K562 (cell line): ENCODE measurements at regions not wholly inside any gene's neighbourhood (a gene's known extent, or its start where the extent isn't known, plus 50 kb on each side); places are given as distances from the start of the nearest gene placed in this dataset.

Source experiments
- ARID2 ChIP-seq: fragments of 450-650 bp; IDR thresholded peaks from 2 replicates; pipeline ENCODE4 v1.6.1; 2017; ENCODE audit warnings: antibody characterized with exemption, mild to moderate bottlenecking
- CREM ChIP-seq: IDR thresholded peaks from 2 replicates; pipeline ENCODE4 v1.6.1; 2014; ENCODE audit warnings: antibody characterized with exemption, low read depth
- DEAF1 ChIP-seq: fragments of 450-650 bp; formaldehyde crosslinking; IDR thresholded peaks from 2 replicates; pipeline ENCODE4 v1.4.0; 2020; ENCODE audit warnings: mild to moderate bottlenecking, moderate library complexity
- MAFK ChIP-seq: IDR thresholded peaks from 2 replicates; pipeline ENCODE4 v1.6.1; 2011; ENCODE audit warnings: low read length, improper control_type of control experiment
- NFE2 ChIP-seq: IDR thresholded peaks from 2 replicates; pipeline ENCODE4 v1.6.1; 2014; ENCODE audit warnings: antibody characterized with exemption, low read depth
- RAD21 ChIP-seq, 2 experiments: fragments of 250-450 bp in 1 of 2; fragments of 450-650 bp in 1 of 2; sonication (Bioruptor Pico) in 1 of 2; formaldehyde crosslinking in 1 of 2; IDR thresholded peaks in 1 of 2; conservative IDR thresholded peaks in 1 of 2; 2 replicates each; pipeline versions ENCODE4 v1.4.0 to v1.8.0; 2020 to 2022; ENCODE audit warnings: mild to moderate bottlenecking in 2 of 2, moderate library complexity in 1 of 2
- RCOR1 ChIP-seq, 2 experiments: IDR thresholded peaks; 2 replicates each; pipeline ENCODE4 v1.6.1; 2012; ENCODE audit warnings: low read depth in 2 of 2, low read length in 2 of 2, borderline replicate concordance in 1 of 2, improper control_type of control experiment in 1 of 2
- STAG1 ChIP-seq: sonication (generic); formaldehyde crosslinking; IDR thresholded peaks from 2 replicates; pipeline ENCODE4 v1.5.0; 2020; ENCODE audit warnings: missing genetic modification reagents, borderline replicate concordance
- TF ChIP-seq, protein P1 (sequence below), 2 experiments: fragments of 450-650 bp; formaldehyde crosslinking in 1 of 2; IDR thresholded peaks; 2 replicates each; pipeline versions ENCODE4 v1.4.0 to v1.6.1; 2014 to 2020; ENCODE audit warnings: mild to moderate bottlenecking in 2 of 2, borderline replicate concordance in 1 of 2, low read depth in 1 of 2

DNA sequence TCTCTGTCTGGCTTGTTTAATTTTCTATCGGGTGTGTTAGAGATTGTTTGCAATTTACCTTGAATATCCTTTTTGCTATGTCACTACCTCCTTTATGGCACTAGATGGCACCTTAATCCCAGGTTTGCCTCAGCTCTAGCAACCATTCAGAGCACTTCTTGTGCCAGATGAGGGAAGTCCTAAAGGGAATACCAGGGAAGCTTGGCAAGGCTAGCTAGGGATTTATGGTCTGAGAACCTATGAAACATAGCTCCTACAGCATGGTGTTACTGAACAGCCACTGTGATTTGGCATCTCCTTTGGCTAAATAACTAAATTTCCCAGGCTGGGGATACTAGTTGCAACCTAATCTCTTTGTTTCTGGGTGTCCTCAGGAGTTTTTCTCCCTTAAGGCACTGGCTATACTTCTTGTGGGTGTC lies 69.0 kb upstream of the VOPP1 start (continued):
- TF ChIP-seq DEAF1 (CRISPR knock-in tag) = peak; percentile 87
- peak; percentile 87 to 95 for TF ChIP-seq RAD21 (CRISPR knock-in tag; conservative IDR thresholded peaks at IDR 0.05 in 1 of 2, IDR thresholded peaks at IDR 0.05 in 1 of 2)
- TF ChIP-seq CREM = 0 out of 2 replicates have a peak, but pooled peaks have one; percentile 46
- 0 out of 2 replicates have a peak, but pooled peaks have one; percentile 38 for TF ChIP-seq MAFK
- TF ChIP-seq NFE2 = peak; percentile 67
- 0 out of 4 replicates have a peak, but pooled peaks of 1 of the 2 experiments have one; percentile 8 for TF ChIP-seq RCOR1 (IDR thresholded peaks at IDR 0.05; ENCODE audit: borderline replicate concordance in 1 of 2, low read depth in 2 of 2, low read length in 2 of 2)
- peak; percentile 49; the same call in 1 of the 2 replicates for TF ChIP-seq STAG1 (CRISPR knock-in tag)
- TF ChIP-seq, protein P1, sequence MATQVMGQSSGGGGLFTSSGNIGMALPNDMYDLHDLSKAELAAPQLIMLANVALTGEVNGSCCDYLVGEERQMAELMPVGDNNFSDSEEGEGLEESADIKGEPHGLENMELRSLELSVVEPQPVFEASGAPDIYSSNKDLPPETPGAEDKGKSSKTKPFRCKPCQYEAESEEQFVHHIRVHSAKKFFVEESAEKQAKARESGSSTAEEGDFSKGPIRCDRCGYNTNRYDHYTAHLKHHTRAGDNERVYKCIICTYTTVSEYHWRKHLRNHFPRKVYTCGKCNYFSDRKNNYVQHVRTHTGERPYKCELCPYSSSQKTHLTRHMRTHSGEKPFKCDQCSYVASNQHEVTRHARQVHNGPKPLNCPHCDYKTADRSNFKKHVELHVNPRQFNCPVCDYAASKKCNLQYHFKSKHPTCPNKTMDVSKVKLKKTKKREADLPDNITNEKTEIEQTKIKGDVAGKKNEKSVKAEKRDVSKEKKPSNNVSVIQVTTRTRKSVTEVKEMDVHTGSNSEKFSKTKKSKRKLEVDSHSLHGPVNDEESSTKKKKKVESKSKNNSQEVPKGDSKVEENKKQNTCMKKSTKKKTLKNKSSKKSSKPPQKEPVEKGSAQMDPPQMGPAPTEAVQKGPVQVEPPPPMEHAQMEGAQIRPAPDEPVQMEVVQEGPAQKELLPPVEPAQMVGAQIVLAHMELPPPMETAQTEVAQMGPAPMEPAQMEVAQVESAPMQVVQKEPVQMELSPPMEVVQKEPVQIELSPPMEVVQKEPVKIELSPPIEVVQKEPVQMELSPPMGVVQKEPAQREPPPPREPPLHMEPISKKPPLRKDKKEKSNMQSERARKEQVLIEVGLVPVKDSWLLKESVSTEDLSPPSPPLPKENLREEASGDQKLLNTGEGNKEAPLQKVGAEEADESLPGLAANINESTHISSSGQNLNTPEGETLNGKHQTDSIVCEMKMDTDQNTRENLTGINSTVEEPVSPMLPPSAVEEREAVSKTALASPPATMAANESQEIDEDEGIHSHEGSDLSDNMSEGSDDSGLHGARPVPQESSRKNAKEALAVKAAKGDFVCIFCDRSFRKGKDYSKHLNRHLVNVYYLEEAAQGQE (IDR thresholded peaks at IDR 0.05; ENCODE audit: borderline replicate concordance) = peak; percentile 79
- TF ChIP-seq, protein P1 (CRISPR knock-in tag; IDR thresholded peaks at IDR 0.05; ENCODE audit: low read depth) = no peak
- peak; percentile 56; the same call in 1 of the 2 replicates for TF ChIP-seq ARID2
- TF ChIP-seq, all 486 proteins: peak for 14
